Osteocyte (in vitro differentiated cells): ENCODE measurements at regions not wholly inside any gene's neighbourhood (a gene's known extent, or its start where the extent isn't known, plus 50 kb on each side); places are given as distances from the start of the nearest gene placed in this dataset.
"Not testable (repeated sequence)": the region's sequence is repeated elsewhere in the genome, so short reads cannot be mapped to it uniquely, and the experiment has no call there.

Source experiments
- DNase-seq: peaks from one replicate; pipeline ENCODE4 v3.0.0; 2021; ENCODE audit warnings: mixed read lengths; ENCODE audit not compliant: unreplicated experiment; ENCODE audit errors: extremely low spot score
- H3K27ac Mint-ChIP-seq: one replicate; pipeline ENCODE4 v1.8.0; 2021; ENCODE audit warnings: mild to moderate bottlenecking, mixed read lengths; ENCODE audit not compliant: unreplicated experiment
- H3K27me3 Mint-ChIP-seq: one replicate; pipeline ENCODE4 v1.8.0; 2021; ENCODE audit warnings: mixed read lengths; ENCODE audit not compliant: unreplicated experiment
- H3K36me3 Mint-ChIP-seq: one replicate; pipeline ENCODE4 v1.8.0; 2021; ENCODE audit warnings: mixed read lengths; ENCODE audit not compliant: unreplicated experiment
- H3K4me1 Mint-ChIP-seq: one replicate; pipeline ENCODE4 v1.8.0; 2021; ENCODE audit warnings: mixed read lengths; ENCODE audit not compliant: unreplicated experiment
- H3K4me3 Mint-ChIP-seq: one replicate; pipeline ENCODE4 v1.8.0; 2021; ENCODE audit warnings: mild to moderate bottlenecking, moderate library complexity, mixed read lengths; ENCODE audit not compliant: unreplicated experiment
- H3K9me3 Mint-ChIP-seq: one replicate; pipeline ENCODE4 v1.8.0; 2021; ENCODE audit warnings: mixed read lengths; ENCODE audit not compliant: unreplicated experiment
- CTCF ChIP-seq: fragments of 200-600 bp; sonication (generic); IDR thresholded peaks from 2 replicates; pipeline ENCODE4 v1.5.0; 2021; ENCODE audit warnings: antibody characterized with exemption, mild to moderate bottlenecking, moderate library complexity

- no peaks in the 10 kb centered on the region for H3K9me3 Mint-ChIP-seq
- TF ChIP-seq CTCF, result no peak
- H3K27me3 Mint-ChIP-seq, result peaks cover 4% of the 10 kb centered on the region
- no peaks in the 10 kb centered on the region for H3K4me1 Mint-ChIP-seq
- no peak overlapping the region for H3K27ac Mint-ChIP-seq
- DNase-seq, result no peak
- no peak overlapping the region for H3K4me3 Mint-ChIP-seq
- no peaks in the 10 kb centered on the region for H3K36me3 Mint-ChIP-seq
These were observed 1520.1 kb downstream of the REEP3 start for GRCh38 chr10:65041307-65041706.

DNA sequence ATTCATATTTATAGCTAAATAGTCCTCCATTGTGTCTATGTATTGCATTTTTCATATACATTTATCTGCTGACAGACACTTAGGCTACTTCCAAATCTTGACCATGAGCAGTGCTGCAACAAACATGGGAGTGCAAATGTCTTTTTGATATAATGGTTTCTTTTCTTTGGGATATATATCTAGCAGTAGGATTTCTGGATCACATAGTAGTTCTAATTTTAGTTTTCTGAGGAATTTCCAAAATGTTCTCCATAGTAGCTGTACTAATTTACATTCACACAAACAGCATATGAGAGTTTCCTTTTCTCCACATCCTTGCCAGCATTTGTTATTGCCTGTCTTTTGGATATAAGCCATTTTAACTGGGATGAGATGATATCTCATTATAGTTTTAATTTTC lies 1521.3 kb downstream of the REEP3 start:
- Mint-ChIP-seq H3K27ac (no peak overlapping the region), H3K27me3 (peaks cover 7% of the 10 kb centered on the region), H3K4me3 (no peak overlapping the region), H3K36me3 (no peaks in the 10 kb centered on the region), H3K9me3 (no peaks in the 10 kb centered on the region), H3K4me1 (no peaks in the 10 kb centered on the region)
- no peak for TF ChIP-seq CTCF
- DNase-seq, result no peak

DNA sequence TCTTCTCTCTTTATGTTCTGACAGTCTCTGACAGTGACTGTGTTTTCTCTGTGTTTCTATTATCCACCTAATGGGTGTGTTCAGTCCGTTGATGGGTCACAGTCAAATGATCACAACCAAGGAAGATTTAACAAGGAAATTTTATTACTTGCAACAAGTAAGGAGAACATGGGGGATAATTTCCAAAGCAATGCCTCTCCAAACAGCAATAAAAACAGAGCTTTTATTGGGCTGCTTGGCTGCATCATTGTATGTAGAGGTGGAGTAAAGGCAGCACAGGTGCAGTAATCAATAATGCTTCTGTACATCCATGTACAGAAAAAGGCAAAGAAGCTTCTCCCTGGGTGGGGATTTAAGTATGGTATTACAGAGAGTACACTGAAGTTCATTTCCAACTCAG lies 1525.6 kb downstream of the REEP3 start:
- no peaks in the 10 kb centered on the region for H3K4me1 Mint-ChIP-seq
- no peak for DNase-seq
- H3K36me3 Mint-ChIP-seq, result no peaks in the 10 kb centered on the region
- H3K9me3 Mint-ChIP-seq, result peaks cover 3% of the 10 kb centered on the region
- no peak overlapping the region for H3K27ac Mint-ChIP-seq
- H3K27me3 Mint-ChIP-seq, result peaks cover 7% of the 10 kb centered on the region
- no peak overlapping the region for H3K4me3 Mint-ChIP-seq
- TF ChIP-seq CTCF, result no peak

GRCh38 chr10:65052111-65052510 lies 1530.9 kb downstream of the REEP3 start:
- not testable (repeated sequence) for H3K27me3 Mint-ChIP-seq, H3K9me3 Mint-ChIP-seq, H3K27ac Mint-ChIP-seq, H3K4me1 Mint-ChIP-seq, DNase-seq, H3K4me3 Mint-ChIP-seq, H3K36me3 Mint-ChIP-seq

DNA sequence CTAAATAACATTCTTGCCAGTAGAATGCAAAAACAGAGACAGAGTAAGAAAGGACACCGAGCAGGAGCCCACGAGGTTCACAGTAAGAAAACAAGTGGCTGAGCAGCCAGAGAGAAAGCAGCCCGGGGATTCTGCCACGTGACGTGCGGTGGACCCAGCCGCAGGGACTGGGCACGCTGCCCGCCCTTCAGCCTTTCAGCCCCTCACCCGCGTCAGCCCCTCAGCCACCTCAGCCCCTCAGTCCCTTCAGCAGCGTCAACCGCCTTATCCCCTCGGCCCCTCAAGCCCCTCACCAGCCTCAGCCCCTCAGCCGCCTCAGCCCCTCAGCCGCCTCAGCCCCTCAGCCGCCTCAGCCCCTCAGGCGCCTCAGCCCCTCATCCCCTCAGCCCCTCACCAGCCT lies 1532.2 kb downstream of the REEP3 start:
- H3K4me1 Mint-ChIP-seq, H3K4me3 Mint-ChIP-seq, H3K27me3 Mint-ChIP-seq, H3K27ac Mint-ChIP-seq, H3K9me3 Mint-ChIP-seq, DNase-seq, H3K36me3 Mint-ChIP-seq: not testable (repeated sequence)

- H3K27ac Mint-ChIP-seq, H3K4me1 Mint-ChIP-seq, H3K36me3 Mint-ChIP-seq, H3K27me3 Mint-ChIP-seq, DNase-seq, H3K9me3 Mint-ChIP-seq, H3K4me3 Mint-ChIP-seq: not testable (repeated sequence)
These were observed 1532.7 kb downstream of the REEP3 start for GRCh38 chr10:65053831-65054351.

- H3K9me3 Mint-ChIP-seq, H3K36me3 Mint-ChIP-seq, H3K4me3 Mint-ChIP-seq, DNase-seq, H3K27me3 Mint-ChIP-seq, H3K4me1 Mint-ChIP-seq, H3K27ac Mint-ChIP-seq: not testable (repeated sequence)
These were observed 1533.5 kb downstream of the REEP3 start for GRCh38 chr10:65054701-65055100.
